Erythroblast (primary cell): ENCODE measurements at regions not wholly inside any gene's neighbourhood (a gene's known extent, or its start where the extent isn't known, plus 50 kb on each side); places are given as distances from the start of the nearest gene placed in this dataset.

ENCODE experiments used
- GATA1 ChIP-seq: IDR thresholded peaks from 2 replicates; pipeline ENCODE4 v1.6.1; 2011; ENCODE audit warnings: low read depth, mild to moderate bottlenecking, control low read depth, low read length, moderate library complexity
- POLR2A ChIP-seq: IDR thresholded peaks from 2 replicates; pipeline ENCODE4 v1.6.1; 2011; ENCODE audit warnings: mild to moderate bottlenecking, low read length

DNA sequence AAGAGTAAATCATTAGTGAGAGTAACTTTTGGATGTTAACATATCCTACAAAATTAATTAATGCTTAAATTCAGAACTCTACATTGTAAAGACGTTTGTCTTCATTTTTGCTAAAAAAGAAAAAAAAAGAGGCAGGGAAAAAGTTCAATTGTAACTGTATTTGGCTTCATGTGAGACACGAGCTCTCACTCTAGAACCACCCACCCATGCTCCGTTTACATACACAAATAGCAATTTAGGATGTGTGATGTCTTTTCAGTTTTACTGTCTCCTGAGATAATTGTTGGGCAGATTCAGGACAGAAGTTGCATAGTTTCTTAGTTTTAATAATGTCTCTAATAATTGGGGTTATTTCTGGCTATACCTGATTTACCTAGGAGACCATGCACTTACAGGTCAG, 248.6 kb downstream of the AASDHPPT start:
- TF ChIP-seq POLR2A (no peak), GATA1 (no peak)
